ENCODE measurements at regions not wholly inside any gene's neighbourhood (a gene's known extent, or its start where the extent isn't known, plus 50 kb on each side); places are given as distances from the start of the nearest gene placed in this dataset.

DNA sequence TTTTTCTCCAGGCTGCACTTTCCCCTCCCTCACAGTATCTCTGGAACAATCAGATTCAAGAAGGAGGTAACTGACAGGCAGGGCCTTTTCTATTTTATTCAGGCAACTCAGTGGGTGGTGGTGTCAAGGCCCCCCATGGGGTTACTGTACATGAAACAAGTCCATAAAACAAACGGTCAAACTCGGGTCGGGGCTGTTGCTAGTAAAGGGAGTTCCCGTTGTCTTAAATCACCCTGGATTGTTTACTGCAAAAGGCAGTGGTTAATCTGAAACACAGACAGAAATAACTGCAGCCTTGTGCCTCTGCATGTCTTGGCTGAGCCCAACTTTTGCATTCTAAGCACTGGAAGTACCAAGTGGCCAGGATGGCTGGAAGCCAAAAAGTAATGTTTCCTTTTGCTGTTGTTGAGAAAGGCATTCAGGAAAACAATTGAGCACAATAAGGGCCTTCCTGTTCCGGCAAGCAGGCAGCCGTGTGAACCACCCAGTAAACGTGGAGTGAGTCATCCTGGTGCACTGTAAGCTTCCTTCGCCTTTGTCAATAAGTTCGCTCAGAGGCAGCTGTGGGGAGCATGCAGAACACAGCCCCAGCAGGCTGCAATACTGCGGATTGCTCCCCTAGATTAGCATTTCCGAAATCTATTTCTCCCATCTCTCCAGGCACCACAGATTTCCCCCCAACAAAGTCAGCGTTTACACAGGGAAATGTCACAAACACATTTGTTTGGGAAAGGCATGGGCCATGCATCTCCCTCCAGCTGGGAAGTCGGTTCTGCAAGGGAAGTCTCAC lies 149.6 kb downstream of the IRS1 start (continued):
- TF ChIP-seq, protein P1, sequence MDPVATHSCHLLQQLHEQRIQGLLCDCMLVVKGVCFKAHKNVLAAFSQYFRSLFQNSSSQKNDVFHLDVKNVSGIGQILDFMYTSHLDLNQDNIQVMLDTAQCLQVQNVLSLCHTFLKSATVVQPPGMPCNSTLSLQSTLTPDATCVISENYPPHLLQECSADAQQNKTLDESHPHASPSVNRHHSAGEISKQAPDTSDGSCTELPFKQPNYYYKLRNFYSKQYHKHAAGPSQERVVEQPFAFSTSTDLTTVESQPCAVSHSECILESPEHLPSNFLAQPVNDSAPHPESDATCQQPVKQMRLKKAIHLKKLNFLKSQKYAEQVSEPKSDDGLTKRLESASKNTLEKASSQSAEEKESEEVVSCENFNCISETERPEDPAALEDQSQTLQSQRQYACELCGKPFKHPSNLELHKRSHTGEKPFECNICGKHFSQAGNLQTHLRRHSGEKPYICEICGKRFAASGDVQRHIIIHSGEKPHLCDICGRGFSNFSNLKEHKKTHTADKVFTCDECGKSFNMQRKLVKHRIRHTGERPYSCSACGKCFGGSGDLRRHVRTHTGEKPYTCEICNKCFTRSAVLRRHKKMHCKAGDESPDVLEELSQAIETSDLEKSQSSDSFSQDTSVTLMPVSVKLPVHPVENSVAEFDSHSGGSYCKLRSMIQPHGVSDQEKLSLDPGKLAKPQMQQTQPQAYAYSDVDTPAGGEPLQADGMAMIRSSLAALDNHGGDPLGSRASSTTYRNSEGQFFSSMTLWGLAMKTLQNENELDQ (CRISPR knock-in tag; IDR thresholded peaks at IDR 0.05; ENCODE audit: borderline replicate concordance), result no peak
- TF ChIP-seq DPF2 (CRISPR knock-in tag; IDR thresholded peaks at IDR 0.05; ENCODE audit: borderline replicate concordance, low read depth) (peak; percentile 80), NFE2 (CRISPR knock-in tag; IDR thresholded peaks at IDR 0.05) (no peak), ZNF143 (CRISPR knock-in tag; IDR thresholded peaks at IDR 0.05) (peak; percentile 48; the same call in 1 of the 2 replicates), NFATC3 (CRISPR knock-in tag; IDR thresholded peaks at IDR 0.05) (no peak), ZKSCAN8 (CRISPR knock-in tag; IDR thresholded peaks at IDR 0.05; ENCODE audit: borderline replicate concordance) (peak; percentile 95), ZNF234 (CRISPR knock-in tag; conservative IDR thresholded peaks at IDR 0.05) (no peak), SSRP1 (CRISPR knock-in tag; IDR thresholded peaks at IDR 0.05) (no peak), REXO4 (CRISPR knock-in tag; IDR thresholded peaks at IDR 0.05; ENCODE audit: borderline replicate concordance) (no peak), MEF2D (CRISPR knock-in tag; IDR thresholded peaks at IDR 0.05) (peak; percentile 92), NAIF1 (CRISPR knock-in tag; IDR thresholded peaks at IDR 0.05; ENCODE audit: borderline replicate concordance) (peak; percentile 79), ZNF24 (IDR thresholded peaks at IDR 0.05) (no peak)
- TF ChIP-seq, protein P2, sequence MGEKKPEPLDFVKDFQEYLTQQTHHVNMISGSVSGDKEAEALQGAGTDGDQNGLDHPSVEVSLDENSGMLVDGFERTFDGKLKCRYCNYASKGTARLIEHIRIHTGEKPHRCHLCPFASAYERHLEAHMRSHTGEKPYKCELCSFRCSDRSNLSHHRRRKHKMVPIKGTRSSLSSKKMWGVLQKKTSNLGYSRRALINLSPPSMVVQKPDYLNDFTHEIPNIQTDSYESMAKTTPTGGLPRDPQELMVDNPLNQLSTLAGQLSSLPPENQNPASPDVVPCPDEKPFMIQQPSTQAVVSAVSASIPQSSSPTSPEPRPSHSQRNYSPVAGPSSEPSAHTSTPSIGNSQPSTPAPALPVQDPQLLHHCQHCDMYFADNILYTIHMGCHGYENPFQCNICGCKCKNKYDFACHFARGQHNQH (CRISPR knock-in tag; IDR thresholded peaks at IDR 0.05), result peak; percentile 93
- TF ChIP-seq, protein P3, sequence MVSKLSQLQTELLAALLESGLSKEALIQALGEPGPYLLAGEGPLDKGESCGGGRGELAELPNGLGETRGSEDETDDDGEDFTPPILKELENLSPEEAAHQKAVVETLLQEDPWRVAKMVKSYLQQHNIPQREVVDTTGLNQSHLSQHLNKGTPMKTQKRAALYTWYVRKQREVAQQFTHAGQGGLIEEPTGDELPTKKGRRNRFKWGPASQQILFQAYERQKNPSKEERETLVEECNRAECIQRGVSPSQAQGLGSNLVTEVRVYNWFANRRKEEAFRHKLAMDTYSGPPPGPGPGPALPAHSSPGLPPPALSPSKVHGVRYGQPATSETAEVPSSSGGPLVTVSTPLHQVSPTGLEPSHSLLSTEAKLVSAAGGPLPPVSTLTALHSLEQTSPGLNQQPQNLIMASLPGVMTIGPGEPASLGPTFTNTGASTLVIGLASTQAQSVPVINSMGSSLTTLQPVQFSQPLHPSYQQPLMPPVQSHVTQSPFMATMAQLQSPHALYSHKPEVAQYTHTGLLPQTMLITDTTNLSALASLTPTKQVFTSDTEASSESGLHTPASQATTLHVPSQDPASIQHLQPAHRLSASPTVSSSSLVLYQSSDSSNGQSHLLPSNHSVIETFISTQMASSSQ (IDR thresholded peaks at IDR 0.05; ENCODE audit: low read depth), result peak; percentile 71
- TF ChIP-seq, protein P3 (CRISPR knock-in tag; IDR thresholded peaks at IDR 0.05; ENCODE audit: borderline replicate concordance), result peak; percentile 72; the same call in 1 of the 2 replicates
- TF ChIP-seq, protein P4, sequence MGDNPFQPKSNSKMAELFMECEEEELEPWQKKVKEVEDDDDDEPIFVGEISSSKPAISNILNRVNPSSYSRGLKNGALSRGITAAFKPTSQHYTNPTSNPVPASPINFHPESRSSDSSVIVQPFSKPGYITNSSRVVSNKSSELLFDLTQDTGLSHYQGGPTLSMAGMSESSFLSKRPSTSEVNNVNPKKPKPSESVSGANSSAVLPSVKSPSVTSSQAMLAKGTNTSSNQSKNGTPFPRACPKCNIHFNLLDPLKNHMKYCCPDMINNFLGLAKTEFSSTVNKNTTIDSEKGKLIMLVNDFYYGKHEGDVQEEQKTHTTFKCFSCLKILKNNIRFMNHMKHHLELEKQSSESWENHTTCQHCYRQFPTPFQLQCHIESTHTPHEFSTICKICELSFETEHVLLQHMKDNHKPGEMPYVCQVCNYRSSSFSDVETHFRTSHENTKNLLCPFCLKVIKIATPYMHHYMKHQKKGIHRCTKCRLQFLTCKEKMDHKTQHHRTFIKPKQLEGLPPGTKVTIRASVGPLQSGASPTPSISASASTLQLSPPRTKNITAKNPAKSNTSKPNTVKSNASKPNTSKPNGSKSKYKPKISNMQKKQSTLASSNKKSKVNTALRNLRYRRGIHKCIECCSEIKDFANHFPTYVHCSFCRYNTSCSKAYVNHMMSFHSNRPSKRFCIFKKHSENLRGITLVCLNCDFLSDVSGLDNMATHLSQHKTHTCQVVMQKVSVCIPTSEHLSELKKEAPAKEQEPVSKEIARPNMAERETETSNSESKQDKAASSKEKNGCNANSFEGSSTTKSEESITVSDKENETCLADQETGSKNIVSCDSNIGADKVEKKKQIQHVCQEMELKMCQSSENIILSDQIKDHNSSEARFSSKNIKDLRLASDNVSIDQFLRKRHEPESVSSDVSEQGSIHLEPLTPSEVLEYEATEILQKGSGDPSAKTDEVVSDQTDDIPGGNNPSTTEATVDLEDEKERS (CRISPR knock-in tag; IDR thresholded peaks at IDR 0.05), result peak; percentile 98
- TF ChIP-seq, protein P5, sequence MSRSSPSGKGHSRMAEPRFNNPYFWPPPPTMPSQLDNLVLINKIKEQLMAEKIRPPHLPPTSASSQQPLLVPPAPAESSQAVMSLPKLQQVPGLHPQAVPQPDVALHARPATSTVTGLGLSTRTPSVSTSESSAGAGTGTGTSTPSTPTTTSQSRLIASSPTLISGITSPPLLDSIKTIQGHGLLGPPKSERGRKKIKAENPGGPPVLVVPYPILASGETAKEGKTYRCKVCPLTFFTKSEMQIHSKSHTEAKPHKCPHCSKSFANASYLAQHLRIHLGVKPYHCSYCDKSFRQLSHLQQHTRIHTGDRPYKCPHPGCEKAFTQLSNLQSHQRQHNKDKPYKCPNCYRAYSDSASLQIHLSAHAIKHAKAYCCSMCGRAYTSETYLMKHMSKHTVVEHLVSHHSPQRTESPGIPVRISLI (CRISPR knock-in tag; IDR thresholded peaks at IDR 0.05; ENCODE audit: borderline replicate concordance), result peak; percentile 28; the same call in 1 of the 2 replicates
